ENCODE measurements at regions not wholly inside any gene's neighbourhood (a gene's known extent, or its start where the extent isn't known, plus 50 kb on each side); places are given as distances from the start of the nearest gene placed in this dataset.

GRCh38 chr2:58886009-58886408 lies 644.9 kb upstream of the FANCL start:
- ATAC-seq: no peak
- TF ChIP-seq, protein P1, sequence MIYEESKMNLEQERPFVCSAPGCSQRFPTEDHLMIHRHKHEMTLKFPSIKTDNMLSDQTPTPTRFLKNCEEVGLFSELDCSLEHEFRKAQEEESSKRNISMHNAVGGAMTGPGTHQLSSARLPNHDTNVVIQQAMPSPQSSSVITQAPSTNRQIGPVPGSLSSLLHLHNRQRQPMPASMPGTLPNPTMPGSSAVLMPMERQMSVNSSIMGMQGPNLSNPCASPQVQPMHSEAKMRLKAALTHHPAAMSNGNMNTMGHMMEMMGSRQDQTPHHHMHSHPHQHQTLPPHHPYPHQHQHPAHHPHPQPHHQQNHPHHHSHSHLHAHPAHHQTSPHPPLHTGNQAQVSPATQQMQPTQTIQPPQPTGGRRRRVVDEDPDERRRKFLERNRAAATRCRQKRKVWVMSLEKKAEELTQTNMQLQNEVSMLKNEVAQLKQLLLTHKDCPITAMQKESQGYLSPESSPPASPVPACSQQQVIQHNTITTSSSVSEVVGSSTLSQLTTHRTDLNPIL (CRISPR knock-in tag; IDR thresholded peaks at IDR 0.05; ENCODE audit: low read depth): peak; percentile 60; the same call in 1 of the 2 replicates
- TF ChIP-seq, protein P2, sequence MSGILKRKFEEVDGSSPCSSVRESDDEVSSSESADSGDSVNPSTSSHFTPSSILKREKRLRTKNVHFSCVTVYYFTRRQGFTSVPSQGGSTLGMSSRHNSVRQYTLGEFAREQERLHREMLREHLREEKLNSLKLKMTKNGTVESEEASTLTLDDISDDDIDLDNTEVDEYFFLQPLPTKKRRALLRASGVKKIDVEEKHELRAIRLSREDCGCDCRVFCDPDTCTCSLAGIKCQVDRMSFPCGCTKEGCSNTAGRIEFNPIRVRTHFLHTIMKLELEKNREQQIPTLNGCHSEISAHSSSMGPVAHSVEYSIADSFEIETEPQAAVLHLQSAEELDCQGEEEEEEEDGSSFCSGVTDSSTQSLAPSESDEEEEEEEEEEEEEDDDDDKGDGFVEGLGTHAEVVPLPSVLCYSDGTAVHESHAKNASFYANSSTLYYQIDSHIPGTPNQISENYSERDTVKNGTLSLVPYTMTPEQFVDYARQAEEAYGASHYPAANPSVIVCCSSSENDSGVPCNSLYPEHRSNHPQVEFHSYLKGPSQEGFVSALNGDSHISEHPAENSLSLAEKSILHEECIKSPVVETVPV (CRISPR knock-in tag; IDR thresholded peaks at IDR 0.05): peak; percentile 38; the same call in 1 of the 2 replicates
- TF ChIP-seq ZNF565 (CRISPR knock-in tag; conservative IDR thresholded peaks at IDR 0.05; ENCODE audit: low read depth) (no peak), TSHZ2 (CRISPR knock-in tag; IDR thresholded peaks at IDR 0.05) (peak; percentile 93), ZNF70 (CRISPR knock-in tag; IDR thresholded peaks at IDR 0.05) (no peak), POU6F1 (CRISPR knock-in tag; IDR thresholded peaks at IDR 0.05; ENCODE audit: borderline replicate concordance, low read depth) (peak; percentile 28; the same call in 1 of the 2 replicates), ARNTL (CRISPR knock-in tag; IDR thresholded peaks at IDR 0.05; ENCODE audit: borderline replicate concordance, low read depth) (no peak), SNAI2 (CRISPR knock-in tag; IDR thresholded peaks at IDR 0.05) (no peak), RARB (CRISPR knock-in tag; IDR thresholded peaks at IDR 0.05) (no peak), TCF4 (CRISPR knock-in tag; IDR thresholded peaks at IDR 0.05; ENCODE audit: borderline replicate concordance) (peak; percentile 97), ISL1 (CRISPR knock-in tag; IDR thresholded peaks at IDR 0.05) (peak; percentile 92)

- TF ChIP-seq RARB (CRISPR knock-in tag; IDR thresholded peaks at IDR 0.05) (no peak), TOX (CRISPR knock-in tag; IDR thresholded peaks at IDR 0.05; ENCODE audit: borderline replicate concordance) (no peak), ZNF8 (CRISPR knock-in tag; IDR thresholded peaks at IDR 0.05) (no peak), TSHZ2 (CRISPR knock-in tag; IDR thresholded peaks at IDR 0.05) (no peak), GLIS3 (CRISPR knock-in tag; IDR thresholded peaks at IDR 0.05) (no peak), CSDC2 (CRISPR knock-in tag; IDR thresholded peaks at IDR 0.05) (no peak), ARNTL (CRISPR knock-in tag; IDR thresholded peaks at IDR 0.05; ENCODE audit: borderline replicate concordance, low read depth) (no peak), ISL1 (CRISPR knock-in tag; IDR thresholded peaks at IDR 0.05) (no peak), BACH2 (CRISPR knock-in tag; IDR thresholded peaks at IDR 0.05; ENCODE audit: borderline replicate concordance) (no peak), SNAI2 (CRISPR knock-in tag; IDR thresholded peaks at IDR 0.05) (no peak), TCF4 (CRISPR knock-in tag; IDR thresholded peaks at IDR 0.05; ENCODE audit: borderline replicate concordance) (no peak), PATZ1 (CRISPR knock-in tag; IDR thresholded peaks at IDR 0.05; ENCODE audit: borderline replicate concordance) (no peak), ZC3H10 (CRISPR knock-in tag; IDR thresholded peaks at IDR 0.05) (no peak), ZNF70 (CRISPR knock-in tag; IDR thresholded peaks at IDR 0.05) (no peak)
- TF ChIP-seq, protein P2 (CRISPR knock-in tag; IDR thresholded peaks at IDR 0.05): no peak
These were observed 638.7 kb upstream of the FANCL start for GRCh38 chr2:58879834-58880233.

More at GRCh38 chr2:58879834-58880233, 638.7 kb upstream of the FANCL start:
- ATAC-seq: no peak
